Astrocyte of the cerebellum (primary cell): ENCODE measurements at regions not wholly inside any gene's neighbourhood (a gene's known extent, or its start where the extent isn't known, plus 50 kb on each side); places are given as distances from the start of the nearest gene placed in this dataset.

ENCODE experiments used
- DNase-seq: peaks from one replicate; pipeline ENCODE4 v3.0.0-alpha.2; 2011; ENCODE audit warnings: low read depth
- H3K4me3 ChIP-seq: 2 replicates; pipeline ENCODE4 v1.5.1; 2011; ENCODE audit warnings: mild to moderate bottlenecking, low read depth, low read length, moderate library complexity
- CTCF ChIP-seq: IDR thresholded peaks from 2 replicates; pipeline ENCODE4 v1.5.1; 2012; ENCODE audit warnings: low read length, low read depth, moderate library complexity, mild to moderate bottlenecking; ENCODE audit errors: missing control alignments
- in situ Hi-C: cut with HindIII; loops from 2 replicates; pipeline ENCODE4 v1.10.0; 2017; ENCODE audit warnings: low sequenced_read_pairs

GRCh38 chr2:146764301-146764700 is 1080.5 kb upstream of the ACVR2A start:
- no peak overlapping the region for H3K4me3 ChIP-seq
- DNase-seq: peak; percentile 2
- no peak for TF ChIP-seq CTCF
- in situ Hi-C loops: no loop called here

- in situ Hi-C loops: no loop called here
- DNase-seq: no peak
- no peak overlapping the region for H3K4me3 ChIP-seq
- no peak for TF ChIP-seq CTCF
These were observed 1082.0 kb upstream of the ACVR2A start for GRCh38 chr2:146762786-146763185.

- TF ChIP-seq CTCF: no peak
- in situ Hi-C loops: no loop called here
- H3K4me3 ChIP-seq: no peak overlapping the region
- no peak for DNase-seq
These were observed 1090.2 kb upstream of the ACVR2A start for GRCh38 chr2:146754606-146755005.

GRCh38 chr2:146748046-146748445 is 1096.8 kb upstream of the ACVR2A start:
- no peak for DNase-seq
- in situ Hi-C loops: no loop called here
- no peak for TF ChIP-seq CTCF
- H3K4me3 ChIP-seq: no peak overlapping the region

- no peak for TF ChIP-seq CTCF
- DNase-seq: no peak
- in situ Hi-C loops: no loop called here
- H3K4me3 ChIP-seq: no peak overlapping the region
These were observed 1103.6 kb upstream of the ACVR2A start for GRCh38 chr2:146741260-146741659.

GRCh38 chr2:146734821-146735190 is 1110.0 kb upstream of the ACVR2A start:
- TF ChIP-seq CTCF: no peak
- H3K4me3 ChIP-seq: no peak overlapping the region
- in situ Hi-C loops: no loop called here

More at GRCh38 chr2:146734821-146735190, 1110.0 kb upstream of the ACVR2A start:
- no peak for DNase-seq
